ENCODE measurements at regions not wholly inside any gene's neighbourhood (a gene's known extent, or its start where the extent isn't known, plus 50 kb on each side); places are given as distances from the start of the nearest gene placed in this dataset.

DNA sequence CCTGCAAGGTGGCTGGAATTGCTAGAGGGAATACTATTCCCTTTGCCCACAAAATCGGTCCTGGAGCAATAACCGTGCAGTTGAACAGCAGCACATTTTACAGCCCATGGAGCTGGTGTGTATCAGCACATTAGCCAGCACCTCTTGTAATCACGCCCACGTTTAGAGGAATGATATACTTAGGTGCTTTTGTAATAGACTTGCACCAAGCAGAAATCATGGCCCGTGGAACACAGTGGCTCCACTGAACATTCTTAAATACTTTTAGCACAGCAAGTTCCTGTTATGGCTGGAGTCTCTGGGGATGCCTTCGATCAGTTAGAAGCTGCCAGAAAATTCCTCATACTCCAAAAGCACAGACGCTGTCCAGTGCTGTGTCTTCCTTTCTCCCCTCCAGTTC, 218.1 kb upstream of the FAM78B start:
- TF ChIP-seq, protein P1, sequence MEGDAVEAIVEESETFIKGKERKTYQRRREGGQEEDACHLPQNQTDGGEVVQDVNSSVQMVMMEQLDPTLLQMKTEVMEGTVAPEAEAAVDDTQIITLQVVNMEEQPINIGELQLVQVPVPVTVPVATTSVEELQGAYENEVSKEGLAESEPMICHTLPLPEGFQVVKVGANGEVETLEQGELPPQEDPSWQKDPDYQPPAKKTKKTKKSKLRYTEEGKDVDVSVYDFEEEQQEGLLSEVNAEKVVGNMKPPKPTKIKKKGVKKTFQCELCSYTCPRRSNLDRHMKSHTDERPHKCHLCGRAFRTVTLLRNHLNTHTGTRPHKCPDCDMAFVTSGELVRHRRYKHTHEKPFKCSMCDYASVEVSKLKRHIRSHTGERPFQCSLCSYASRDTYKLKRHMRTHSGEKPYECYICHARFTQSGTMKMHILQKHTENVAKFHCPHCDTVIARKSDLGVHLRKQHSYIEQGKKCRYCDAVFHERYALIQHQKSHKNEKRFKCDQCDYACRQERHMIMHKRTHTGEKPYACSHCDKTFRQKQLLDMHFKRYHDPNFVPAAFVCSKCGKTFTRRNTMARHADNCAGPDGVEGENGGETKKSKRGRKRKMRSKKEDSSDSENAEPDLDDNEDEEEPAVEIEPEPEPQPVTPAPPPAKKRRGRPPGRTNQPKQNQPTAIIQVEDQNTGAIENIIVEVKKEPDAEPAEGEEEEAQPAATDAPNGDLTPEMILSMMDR (IDR thresholded peaks at IDR 0.05; ENCODE audit: control extremely low read depth in 1 of 3, insufficient read depth in 1 of 3, low read depth in 1 of 3, low read length in 3 of 3) = no peak
- TF ChIP-seq RAD21 (IDR thresholded peaks at IDR 0.05 in 1 of 2, conservative IDR thresholded peaks at IDR 0.05 in 1 of 2; ENCODE audit: low read depth in 2 of 2, low read length in 2 of 2) = no peak
- TF ChIP-seq, protein P2, sequence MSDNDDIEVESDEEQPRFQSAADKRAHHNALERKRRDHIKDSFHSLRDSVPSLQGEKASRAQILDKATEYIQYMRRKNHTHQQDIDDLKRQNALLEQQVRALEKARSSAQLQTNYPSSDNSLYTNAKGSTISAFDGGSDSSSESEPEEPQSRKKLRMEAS (IDR thresholded peaks at IDR 0.05) = no peak
- TF ChIP-seq POLR2A (IDR thresholded peaks at IDR 0.05; ENCODE audit: control extremely low read depth in 1 of 2, low read depth in 2 of 2, low read length in 2 of 2) = no peak
- no peak for TF ChIP-seq CBX5 (IDR thresholded peaks at IDR 0.05; ENCODE audit: low read depth, low read length)
- no peak for TF ChIP-seq ZNF274 (IDR thresholded peaks at IDR 0.05; ENCODE audit: borderline replicate concordance, extremely low read depth, low read length)
- TF ChIP-seq EZH2 (IDR thresholded peaks at IDR 0.05; ENCODE audit: low read depth, low read length, severe bottlenecking) = no peak
- no peak for TF ChIP-seq POLR2AphosphoS5 (IDR thresholded peaks at IDR 0.05; ENCODE audit: low read depth, low read length)
- no peak for TF ChIP-seq BACH1 (IDR thresholded peaks at IDR 0.05; ENCODE audit: low read length)
- no peak for TF ChIP-seq RFX5 (IDR thresholded peaks at IDR 0.05; ENCODE audit: borderline replicate concordance, low read depth, low read length)
- TF ChIP-seq SRF (IDR thresholded peaks at IDR 0.05; ENCODE audit: low read depth, low read length) = no peak
- TF ChIP-seq, protein P3, sequence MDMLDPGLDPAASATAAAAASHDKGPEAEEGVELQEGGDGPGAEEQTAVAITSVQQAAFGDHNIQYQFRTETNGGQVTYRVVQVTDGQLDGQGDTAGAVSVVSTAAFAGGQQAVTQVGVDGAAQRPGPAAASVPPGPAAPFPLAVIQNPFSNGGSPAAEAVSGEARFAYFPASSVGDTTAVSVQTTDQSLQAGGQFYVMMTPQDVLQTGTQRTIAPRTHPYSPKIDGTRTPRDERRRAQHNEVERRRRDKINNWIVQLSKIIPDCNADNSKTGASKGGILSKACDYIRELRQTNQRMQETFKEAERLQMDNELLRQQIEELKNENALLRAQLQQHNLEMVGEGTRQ (IDR thresholded peaks at IDR 0.05; ENCODE audit: low read length) = no peak
- no peak for TF ChIP-seq KDM5A (IDR thresholded peaks at IDR 0.05; ENCODE audit: low read length)

Measured in H1 (cell line).